HG03520 (cell line): ENCODE measurements at regions not wholly inside any gene's neighbourhood (a gene's known extent, or its start where the extent isn't known, plus 50 kb on each side); places are given as distances from the start of the nearest gene placed in this dataset.

Source experiments
- ATAC-seq: cut with Tn5 transposase; IDR thresholded peaks from one replicate; pipeline ENCODE4 v1.9.1; 2021; ENCODE audit warnings: mild to moderate bottlenecking, moderate library complexity; ENCODE audit not compliant: unreplicated experiment

- ATAC-seq, result no peak
These were observed 369.7 kb upstream of the AKR1E2 start for GRCh38 chr10:4456279-4456678.

- no peak for ATAC-seq
These were observed 372.1 kb upstream of the AKR1E2 start for GRCh38 chr10:4453950-4454349.

- no peak for ATAC-seq
These were observed 372.7 kb upstream of the AKR1E2 start for GRCh38 chr10:4453276-4453675.

- ATAC-seq, result no peak
These were observed 374.8 kb upstream of the AKR1E2 start for GRCh38 chr10:4450981-4451908.

GRCh38 chr10:4450169-4450568 is 375.8 kb upstream of the AKR1E2 start:
- no peak for ATAC-seq

- no peak for ATAC-seq
These were observed 378.0 kb upstream of the AKR1E2 start for GRCh38 chr10:4448030-4448429.

GRCh38 chr10:4443419-4443818 is 382.6 kb upstream of the AKR1E2 start:
- ATAC-seq, result no peak

- no peak for ATAC-seq
These were observed 383.7 kb upstream of the AKR1E2 start for GRCh38 chr10:4442296-4442695.

GRCh38 chr10:4440260-4440659 is 385.7 kb upstream of the AKR1E2 start:
- ATAC-seq, result no peak

GRCh38 chr10:4437791-4438190 is 388.2 kb upstream of the AKR1E2 start:
- no peak for ATAC-seq

GRCh38 chr10:4437061-4437460 is 388.9 kb upstream of the AKR1E2 start:
- no peak for ATAC-seq

- no peak for ATAC-seq
These were observed 389.9 kb upstream of the AKR1E2 start for GRCh38 chr10:4436103-4436502.

- ATAC-seq, result no peak
These were observed 391.4 kb upstream of the AKR1E2 start for GRCh38 chr10:4434516-4435071.

GRCh38 chr10:4434105-4434504 is 391.9 kb upstream of the AKR1E2 start:
- no peak for ATAC-seq

- ATAC-seq, result no peak
These were observed 394.7 kb upstream of the AKR1E2 start for GRCh38 chr10:4431114-4431863.

- ATAC-seq, result no peak
These were observed 396.4 kb upstream of the AKR1E2 start for GRCh38 chr10:4429571-4429970.

- ATAC-seq, result no peak
These were observed 398.5 kb upstream of the AKR1E2 start for GRCh38 chr10:4427532-4427931.

- no peak for ATAC-seq
These were observed 399.1 kb upstream of the AKR1E2 start for GRCh38 chr10:4426866-4427265.

- ATAC-seq, result no peak
These were observed 416.7 kb upstream of the AKR1E2 start for GRCh38 chr10:4409319-4409718.

GRCh38 chr10:4407783-4408182 is 418.2 kb upstream of the AKR1E2 start:
- ATAC-seq, result no peak

- no peak for ATAC-seq
These were observed 420.2 kb upstream of the AKR1E2 start for GRCh38 chr10:4405828-4406227.
